GM12874 (cell line): ENCODE measurements at regions not wholly inside any gene's neighbourhood (a gene's known extent, or its start where the extent isn't known, plus 50 kb on each side); places are given as distances from the start of the nearest gene placed in this dataset.

Experiments
- TF ChIP-seq, protein P1 (sequence below): IDR thresholded peaks from 2 replicates; pipeline ENCODE4 v1.5.1; 2011; ENCODE audit warnings: low read depth, mild to moderate bottlenecking, control low read depth, low read length, moderate library complexity; ENCODE audit not compliant: insufficient read depth

DNA sequence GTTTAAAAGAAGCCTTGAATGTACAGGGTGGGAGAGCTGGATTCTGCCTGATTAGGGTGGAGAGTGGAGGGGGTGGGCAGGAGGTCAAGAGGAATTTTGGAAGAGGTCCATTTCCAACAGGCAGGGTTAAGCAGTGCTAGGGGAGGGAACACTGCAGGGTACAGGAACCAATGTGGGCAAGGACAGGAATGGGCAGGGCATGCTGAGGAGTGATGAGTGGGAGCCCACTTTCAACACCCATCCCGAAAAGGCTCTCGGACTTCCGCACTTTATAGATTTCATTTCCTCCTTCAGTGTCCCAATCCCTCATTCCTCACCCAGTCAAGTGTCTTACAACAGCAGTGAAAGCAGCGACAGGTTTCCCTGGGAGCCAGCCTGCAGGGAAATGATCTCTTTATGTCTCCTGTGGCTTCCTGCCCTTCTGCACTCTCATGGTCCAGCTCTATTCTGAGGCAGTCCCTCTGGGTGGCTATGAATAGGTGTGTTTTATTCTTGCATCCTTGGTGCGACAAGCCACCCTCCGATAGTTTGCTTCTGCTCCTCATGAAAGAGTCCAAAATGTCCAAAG, 50.5 kb upstream of the ZNF507 start:
- TF ChIP-seq, protein P1, sequence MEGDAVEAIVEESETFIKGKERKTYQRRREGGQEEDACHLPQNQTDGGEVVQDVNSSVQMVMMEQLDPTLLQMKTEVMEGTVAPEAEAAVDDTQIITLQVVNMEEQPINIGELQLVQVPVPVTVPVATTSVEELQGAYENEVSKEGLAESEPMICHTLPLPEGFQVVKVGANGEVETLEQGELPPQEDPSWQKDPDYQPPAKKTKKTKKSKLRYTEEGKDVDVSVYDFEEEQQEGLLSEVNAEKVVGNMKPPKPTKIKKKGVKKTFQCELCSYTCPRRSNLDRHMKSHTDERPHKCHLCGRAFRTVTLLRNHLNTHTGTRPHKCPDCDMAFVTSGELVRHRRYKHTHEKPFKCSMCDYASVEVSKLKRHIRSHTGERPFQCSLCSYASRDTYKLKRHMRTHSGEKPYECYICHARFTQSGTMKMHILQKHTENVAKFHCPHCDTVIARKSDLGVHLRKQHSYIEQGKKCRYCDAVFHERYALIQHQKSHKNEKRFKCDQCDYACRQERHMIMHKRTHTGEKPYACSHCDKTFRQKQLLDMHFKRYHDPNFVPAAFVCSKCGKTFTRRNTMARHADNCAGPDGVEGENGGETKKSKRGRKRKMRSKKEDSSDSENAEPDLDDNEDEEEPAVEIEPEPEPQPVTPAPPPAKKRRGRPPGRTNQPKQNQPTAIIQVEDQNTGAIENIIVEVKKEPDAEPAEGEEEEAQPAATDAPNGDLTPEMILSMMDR = no peak
